ENCODE measurements at regions not wholly inside any gene's neighbourhood (a gene's known extent, or its start where the extent isn't known, plus 50 kb on each side); places are given as distances from the start of the nearest gene placed in this dataset.
"Not testable (repeated sequence)": the region's sequence is repeated elsewhere in the genome, so short reads cannot be mapped to it uniquely, and the experiment has no call there.

DNA sequence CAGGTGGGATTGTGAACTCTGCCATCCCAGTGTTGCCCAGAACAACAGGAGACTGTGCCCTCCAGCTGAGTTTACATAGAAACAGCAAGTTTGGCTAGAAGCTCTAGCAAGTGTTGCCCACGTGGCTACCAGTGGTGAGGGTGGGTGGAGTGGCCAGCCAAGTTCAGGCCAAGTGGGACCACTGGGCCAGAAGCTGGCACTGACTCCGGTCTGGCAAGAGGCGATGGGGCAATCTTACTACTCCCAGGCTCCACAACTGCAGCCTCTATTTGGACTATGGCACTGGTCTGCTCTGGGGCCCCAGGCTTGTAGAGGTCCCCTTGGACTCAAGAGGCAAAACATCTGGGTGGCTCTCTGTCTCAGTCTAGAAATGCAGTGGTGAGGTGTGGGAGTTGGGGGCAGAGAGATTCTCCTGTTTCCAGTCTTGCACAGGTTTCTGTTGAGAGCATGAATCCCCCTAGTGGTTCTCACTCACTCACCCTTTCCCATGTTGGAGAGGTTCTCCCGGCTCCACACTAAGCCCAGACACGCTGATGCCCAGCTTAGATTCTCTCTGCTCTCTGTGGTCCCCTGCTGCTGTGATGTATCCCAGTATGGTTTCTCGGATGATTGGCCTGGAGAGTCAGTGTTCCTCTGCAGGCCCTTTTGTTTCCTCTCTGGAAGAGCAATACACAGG is 615.3 kb downstream of the PDHA2 start:
- no peak for DNase-seq

DNA sequence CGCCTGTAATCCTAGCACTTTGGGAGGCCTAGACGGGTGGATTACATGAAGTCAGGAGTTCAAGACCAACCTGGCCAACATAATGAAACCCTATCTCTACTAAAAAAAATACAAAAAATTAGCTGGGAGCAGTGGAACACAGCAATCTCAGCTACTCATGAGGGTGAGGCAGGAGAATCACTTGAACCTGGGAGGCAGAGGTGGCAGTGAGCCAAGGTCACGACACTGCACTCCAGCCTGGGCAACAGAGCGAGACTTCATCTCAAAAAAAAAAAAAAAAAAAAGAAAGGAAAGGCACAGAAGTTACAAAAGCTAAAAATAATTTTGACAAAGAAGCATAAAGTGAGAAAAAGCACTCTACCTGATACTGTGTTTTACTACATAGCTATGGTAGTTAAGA is 618.1 kb downstream of the PDHA2 start:
- not testable (repeated sequence) for DNase-seq

DNA sequence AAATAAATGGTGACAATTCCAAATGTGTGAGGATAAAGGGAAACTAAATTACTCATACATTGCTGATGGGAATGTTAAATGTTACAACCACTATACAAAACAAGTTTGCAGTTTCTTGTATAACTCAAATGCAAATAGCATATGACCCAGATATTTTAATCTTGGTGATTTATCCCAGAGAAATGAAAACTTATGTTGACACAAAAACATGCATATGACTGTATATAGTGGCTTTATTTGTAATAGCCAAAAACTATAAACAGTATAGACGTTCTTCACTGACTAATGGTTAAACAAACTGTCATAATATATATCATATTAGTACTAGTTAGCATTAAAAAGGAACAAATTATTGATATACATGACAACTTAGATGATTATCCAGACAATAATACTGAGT is 619.2 kb downstream of the PDHA2 start:
- DNase-seq: no peak

DNA sequence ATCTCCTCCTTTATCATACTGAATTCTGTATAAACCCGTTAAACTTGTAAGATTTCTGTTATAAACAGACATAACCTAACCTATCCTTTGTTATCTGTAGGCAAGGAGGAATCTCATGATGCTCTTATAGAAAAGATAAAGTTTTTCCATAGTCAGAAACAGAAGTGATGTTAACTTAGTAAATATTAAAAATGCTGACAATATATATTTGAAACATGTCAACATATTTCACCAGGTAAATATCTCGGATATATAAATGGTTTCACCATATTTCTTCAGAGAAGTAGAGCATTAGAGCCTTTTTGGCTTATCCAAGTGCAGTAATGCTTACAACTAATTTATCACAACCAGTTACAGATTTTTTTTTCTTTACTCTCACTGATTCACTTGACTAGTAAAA is 625.9 kb downstream of the PDHA2 start:
- DNase-seq: no peak

DNA sequence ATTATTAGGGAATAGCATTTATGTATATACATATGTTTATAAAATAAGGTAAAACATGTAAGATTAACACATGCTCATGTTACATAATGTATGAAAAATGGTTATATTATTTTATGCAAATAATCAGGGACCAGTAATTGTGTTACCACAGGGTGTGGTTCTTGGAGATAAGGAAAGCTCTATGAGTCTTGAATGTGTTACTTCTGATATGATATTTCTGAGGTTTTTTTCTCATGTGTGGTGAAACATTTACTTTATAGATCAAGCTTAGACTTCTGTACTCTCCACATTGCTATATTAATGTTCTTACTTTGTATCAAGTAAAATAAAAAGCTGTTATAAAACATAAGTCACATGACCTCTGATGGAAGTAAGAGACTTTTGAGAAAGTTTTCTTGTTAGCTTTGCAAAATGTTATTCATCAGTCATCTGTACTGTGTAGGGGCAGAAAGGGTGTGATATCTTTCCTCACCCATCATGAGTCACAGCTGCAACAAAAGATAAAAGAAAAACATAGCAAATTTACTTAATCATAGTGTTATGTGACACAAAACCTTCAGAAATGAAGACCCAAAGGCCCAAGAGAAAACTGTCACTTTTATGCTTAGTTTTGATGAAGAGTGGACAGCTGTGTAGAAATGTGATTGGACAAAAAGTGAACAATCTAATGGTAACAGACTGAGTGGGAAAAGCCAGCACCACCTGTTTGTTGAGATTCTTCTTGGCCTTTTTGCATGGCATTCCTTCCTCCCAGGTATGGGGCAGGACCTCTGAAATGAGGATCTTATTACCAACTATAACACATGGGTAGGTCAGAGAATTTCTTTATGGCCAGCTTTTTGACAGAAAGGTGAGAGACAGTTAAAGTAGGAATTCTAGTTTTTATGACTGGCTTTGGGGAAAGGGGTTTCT is 632.3 kb downstream of the PDHA2 start:
- no peak for DNase-seq

DNA sequence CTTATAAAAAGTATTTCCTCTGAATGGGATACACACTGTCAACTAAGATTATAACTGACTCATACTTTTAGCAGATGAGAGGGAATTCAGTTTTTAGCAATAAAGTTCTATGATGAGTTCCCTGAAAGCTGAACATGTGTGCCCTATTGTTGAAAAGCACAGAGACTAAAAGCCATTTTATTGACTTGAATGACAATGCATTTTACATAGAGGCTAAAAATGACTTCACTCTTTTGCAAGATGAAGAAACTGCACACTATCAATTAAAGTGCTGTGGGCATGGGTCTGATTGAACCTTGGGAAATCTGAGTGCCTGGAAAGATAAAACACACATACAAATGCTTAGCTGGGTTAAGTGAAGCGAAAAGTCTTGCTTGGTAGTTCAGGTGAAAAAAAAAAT is 633.4 kb downstream of the PDHA2 start:
- no peak for DNase-seq

DNA sequence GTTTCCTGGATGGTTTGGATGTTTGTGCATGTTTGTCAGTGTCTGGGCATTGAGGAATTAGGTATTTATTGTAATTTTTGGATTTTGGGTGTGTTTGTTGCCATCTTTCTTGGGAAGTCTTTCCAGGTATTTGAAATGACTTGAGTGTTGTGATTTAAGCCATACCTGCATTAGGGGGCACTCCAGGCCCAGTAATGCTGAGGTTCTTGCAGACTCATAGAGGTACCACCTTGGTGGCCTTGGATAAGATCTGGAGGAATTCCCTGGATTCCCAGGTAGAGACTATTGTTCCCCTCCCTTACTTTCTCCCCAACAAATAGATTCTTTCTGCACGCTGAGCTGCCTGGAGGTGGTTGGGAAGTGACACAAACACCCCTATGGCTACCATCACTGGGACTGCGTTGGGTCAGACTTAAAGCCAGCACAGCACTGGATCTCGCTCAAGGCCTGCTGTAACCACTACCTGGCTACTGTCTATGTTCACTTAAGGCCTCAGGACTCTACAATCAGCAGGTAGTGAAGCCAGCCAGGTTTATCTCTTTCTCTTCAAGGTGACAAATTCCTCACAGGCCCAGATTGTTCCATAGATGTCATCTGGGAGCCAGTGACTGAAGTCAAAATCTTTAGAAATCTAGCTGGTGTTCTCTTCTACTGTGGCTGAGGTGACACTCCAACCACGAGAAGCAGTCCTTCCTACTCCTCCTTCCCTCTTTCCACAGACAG is 643.6 kb downstream of the PDHA2 start:
- DNase-seq: no peak

DNA sequence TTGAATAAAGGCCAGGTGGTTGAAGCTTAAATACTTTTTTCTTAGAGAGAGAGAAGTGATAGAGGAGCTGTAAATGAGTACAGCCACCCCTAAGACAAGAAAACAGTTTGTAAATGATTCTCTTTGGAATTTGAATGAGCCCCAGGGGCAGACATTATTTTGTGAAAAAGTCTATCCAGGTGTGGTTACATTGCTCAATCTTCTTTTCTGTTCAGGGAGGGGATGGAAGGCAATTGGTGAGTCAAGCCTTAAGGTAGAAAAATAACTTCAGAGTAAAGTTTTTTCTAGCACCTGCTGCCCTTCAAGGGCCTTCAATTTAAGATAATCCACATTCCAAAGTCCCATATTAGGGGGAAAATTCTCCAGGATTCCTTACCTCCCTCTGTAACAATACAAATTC is 646.7 kb downstream of the PDHA2 start:
- no peak for DNase-seq

DNA sequence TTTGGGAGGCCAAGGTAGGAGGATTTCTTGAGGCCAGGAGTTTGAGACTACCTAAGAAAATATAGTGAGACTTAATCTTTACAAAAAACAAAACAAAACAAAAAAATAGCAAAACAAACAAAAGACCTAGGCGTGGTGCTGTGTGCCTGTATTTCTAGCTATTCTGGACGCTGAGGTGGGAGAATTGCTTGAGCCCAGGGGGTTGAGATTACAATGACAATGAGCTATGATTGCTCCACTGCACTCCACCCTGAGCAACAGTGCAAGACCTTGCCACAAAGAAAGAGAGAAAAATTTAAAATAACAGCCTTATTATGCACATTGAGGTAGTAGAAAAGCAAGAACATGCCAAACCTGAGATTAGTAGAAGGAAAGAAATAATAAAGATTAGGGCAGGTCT is 657.7 kb downstream of the PDHA2 start:
- DNase-seq: no peak

DNA sequence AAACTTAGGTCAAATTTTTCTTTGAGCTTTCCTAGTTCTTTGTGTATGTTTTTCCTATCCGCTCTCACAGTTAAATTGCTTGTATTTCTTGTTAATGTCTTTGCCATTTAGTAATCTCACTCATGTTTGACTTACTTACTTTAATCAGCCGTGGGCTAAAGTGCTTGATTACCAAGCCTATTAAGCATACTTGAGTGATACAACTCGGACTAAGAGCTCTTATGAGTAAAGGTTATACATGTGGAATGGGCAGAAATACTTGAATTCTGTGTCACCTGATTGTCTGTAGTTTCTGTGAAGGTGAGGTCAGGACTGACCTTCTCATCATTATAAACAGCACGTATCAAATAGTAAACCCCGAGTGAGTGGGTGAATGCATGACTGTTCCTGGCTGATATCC is 664.5 kb downstream of the PDHA2 start:
- DNase-seq: no peak

DNA sequence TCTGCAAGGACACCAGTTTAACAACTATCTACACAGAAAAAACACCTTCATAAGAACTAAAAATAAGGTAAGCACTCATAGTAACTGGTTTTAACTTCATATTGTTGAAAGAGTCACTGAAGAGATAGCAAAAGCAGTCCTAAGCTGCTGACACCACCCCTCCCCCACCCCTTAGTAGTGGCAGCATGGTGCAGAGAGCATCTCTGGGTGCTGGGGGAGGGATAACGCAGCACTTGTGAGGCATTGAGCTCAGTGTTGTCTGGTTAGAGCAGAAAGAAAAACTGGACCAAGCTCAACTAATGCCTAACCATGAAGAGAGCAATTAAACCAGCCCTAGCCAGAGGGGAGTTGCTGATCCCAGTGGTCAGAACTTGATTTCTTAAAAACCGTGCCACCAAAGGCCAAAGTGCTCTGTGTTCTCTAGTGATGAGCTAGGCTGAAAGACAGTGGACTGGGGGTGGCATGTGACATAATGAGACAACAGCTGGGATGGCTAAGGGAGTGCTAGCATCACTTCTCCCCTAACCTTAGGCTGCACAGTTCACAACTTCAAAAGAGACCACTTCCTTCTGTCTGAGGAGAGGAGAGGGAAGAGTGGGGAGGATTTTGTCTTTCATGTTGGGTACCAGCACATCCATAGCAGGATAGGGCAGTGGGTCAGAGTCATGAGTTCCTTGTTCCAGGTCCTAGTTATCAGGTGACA is 669.3 kb downstream of the PDHA2 start:
- DNase-seq: no peak

DNA sequence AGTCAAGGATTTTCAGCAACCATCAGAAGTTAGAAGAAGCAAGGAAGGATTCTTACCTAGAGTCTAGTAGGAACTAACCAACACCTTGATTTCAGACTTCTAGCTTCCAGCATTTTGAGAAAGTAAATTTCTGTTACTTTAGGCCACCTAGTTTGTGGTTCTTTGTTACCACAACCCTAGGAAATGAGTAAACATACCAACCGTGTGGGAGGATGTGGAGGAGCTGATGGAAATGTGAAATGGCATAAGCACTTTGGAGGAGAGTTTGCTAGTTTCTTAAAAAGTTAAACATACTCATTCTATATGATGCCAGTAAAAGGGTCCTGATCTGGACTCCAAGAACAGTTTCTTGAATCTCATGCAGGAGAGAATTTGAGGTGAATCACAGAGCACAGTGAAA is 679.4 kb downstream of the PDHA2 start:
- DNase-seq: no peak

DNA sequence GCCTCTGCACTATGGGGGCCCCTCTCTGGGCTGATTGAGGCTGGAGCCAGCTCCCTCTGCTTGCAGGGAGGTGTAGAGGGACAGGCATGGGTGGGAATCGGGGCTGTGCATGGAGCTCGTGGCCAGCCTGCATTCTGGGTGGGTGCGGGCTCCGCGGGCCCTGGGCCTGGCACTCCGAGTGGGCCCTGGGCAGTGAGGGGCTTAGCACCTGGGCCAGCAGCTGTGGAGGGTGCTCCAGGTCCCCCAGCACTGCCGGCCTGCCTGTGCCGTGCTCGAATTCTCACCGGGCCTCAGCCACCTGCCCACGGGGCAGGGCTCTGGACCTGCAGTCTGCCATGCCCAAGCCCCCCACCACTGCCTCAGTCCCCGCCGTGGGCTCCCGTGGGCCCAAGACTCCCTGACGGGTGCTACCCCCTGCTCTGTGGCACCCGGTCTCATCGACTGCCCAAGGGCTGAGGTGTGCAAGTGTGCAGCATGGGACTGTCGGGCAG is 681.2 kb downstream of the PDHA2 start:
- DNase-seq: no peak

DNA sequence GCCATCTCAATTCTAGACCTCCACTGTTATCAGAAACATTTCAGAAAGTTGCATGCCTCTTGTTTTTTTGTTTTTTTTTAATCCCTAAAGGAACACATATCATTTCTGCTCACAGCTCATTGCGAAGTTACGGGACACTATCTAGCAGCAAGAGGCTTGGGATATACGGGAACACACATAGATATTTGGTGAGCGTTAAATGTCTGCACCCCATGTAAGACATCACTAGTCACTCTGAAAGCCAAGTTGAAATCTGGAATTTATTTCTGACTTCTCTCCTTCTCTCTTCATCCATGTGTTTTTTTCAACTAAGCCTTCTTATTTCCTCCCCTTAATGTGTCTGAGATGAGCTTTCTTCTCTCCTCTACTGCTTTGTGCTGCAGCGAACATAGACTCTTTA is 683.7 kb downstream of the PDHA2 start:
- no peak for DNase-seq

DNA sequence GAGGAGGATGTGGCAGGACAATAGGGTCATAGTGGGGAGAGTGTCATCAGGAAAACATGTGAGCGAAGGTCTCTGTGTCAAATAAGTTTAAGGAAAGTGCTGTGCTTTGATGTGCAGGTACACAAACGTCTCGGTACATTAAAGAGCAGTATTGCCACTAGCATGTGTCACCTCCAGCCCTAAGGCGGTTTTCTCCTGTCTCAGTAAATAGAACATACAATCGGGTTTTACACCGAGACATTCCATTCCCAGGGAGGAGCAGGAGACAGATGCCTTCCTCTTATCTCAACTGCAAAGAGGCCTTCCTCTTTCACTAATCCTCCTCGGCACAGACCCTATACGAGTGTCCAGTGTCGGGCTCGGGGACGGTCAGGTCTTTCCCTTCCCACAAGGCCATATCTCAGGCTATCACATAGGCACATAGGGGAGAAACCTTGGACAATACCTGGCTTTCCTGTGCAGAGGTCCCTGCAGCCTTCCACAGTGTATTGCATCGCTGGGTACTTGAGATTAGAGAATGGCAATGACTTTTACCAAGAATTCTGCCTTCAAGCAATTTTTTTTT is 684.5 kb downstream of the PDHA2 start:
- DNase-seq: no peak

DNA sequence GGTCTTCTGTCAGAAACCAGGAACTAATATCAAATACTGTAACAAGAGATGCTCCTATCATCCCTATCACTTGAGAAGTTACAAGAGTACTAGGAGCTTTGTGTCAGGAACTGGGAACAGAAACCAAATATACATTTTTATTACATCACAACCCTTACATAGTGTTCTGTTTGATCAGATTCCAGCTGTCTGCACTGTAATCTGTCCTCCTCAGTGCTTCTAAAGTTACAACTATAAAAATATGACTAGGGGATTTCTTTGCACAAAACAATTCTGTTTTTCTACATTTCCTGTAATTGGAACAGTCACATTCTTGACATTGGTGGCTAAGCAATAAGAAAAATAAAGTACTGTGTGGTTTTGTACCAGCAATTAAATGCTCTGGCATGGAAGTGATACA is 686.0 kb downstream of the PDHA2 start:
- DNase-seq: no peak

DNA sequence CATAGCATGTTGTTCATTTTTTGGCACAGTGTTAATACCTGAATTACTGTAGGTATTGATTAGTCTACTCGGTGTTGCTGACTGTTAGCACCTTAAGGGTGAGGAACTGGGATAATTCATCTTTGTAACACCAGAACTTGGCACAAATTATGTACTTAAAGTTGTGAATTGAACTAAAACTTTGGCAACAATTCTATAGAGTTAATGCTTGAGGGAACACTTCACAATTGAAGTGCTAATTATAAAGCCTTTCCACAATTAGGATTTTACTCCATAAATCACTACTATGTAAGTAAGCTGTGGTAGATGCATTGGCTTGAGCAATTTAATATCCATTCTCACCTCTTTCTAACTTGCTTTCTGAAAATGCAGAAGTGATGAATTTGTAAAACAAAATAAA is 686.7 kb downstream of the PDHA2 start:
- DNase-seq: no peak

DNA sequence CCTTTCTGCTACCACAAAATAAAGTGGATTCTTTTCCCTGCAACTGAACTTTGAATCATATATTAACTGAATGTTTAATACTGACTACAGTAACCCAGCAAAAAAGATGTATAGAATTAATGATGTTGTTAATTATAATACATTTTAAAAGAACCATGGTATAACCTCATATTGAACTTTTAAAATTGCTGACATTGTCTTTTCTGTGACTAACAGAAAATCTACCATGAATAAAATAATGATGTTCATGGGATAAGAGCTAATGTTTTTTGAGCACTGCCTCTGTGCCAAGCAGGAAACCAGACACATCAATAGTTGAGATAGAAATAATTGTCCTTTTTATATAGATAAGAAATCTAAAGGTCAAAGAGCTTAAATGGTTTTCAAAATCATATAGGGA is 691.9 kb downstream of the PDHA2 start:
- DNase-seq: no peak

DNA sequence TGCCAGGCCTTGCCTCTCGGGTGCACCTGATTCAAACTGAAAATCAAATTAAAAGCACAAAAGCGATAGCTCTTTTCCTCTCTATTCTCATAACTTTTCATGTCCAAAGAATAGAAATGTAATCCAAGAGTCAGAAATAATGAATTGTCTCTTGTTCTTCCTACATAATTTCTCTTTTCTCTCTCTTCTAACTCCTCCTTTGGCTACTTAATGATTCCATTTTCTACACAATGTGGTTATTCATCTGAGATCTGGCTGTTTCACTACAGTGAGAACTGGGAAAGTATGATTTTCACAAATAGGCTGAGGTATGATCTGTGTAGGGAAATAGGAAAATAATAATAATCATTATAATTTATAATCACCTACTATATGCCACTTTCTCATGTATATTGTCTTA is 703.5 kb downstream of the PDHA2 start:
- no peak for DNase-seq

DNA sequence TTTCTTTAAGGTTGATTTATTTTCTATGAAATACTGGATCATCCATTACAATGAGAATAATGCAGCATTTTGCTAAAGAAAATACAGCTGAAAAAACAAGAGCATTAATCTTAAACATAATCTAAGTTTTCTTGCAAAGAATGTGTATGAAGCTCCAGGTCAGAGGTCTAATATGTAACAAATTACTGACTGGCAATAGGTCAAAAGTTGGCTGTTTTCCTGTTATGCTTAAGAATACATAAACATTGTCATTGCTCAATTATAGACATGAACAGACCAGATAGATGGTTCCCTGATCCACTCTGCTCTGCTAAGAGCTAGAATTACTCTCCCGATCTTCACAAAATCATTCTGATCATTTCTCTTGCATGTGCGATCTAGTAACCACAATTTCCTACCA is 718.6 kb downstream of the PDHA2 start:
- no peak for DNase-seq

DNA sequence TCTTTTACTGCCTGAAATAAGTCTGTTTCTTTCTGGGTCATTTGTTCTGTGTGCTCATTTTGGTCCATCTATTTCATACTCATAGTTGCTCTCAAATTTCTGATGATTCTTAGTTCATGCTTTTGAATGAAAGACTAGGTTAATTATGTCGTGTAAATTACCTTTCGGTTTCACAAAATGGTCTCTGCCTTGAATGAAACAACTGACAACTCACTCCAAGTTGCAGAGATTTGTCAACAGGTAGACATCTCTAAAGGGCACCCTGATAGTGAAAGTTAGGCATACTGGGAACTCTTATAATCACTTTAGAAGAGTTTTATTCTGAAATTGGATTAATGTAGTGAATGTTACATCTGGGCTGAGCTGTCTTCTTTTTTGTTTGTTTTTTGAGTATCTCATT is 726.9 kb downstream of the PDHA2 start:
- no peak for DNase-seq

DNA sequence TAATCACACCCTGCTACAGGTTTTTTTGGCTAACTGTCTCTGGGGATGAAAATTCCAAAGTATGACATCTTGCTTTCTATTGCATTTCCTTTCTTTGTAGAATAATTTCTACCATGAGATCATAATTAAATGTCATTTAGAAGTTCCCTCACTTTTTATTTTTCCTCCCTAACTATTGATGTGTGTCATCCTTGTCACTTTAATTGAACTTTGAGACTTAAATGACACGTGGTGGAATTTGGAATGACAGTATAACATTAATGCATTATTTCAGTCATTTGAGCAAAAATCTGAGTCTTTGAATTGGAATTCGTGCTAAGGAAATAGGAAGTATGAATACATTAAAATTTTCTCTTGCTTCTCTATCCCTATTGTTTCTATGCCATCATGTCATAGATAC is 745.4 kb downstream of the PDHA2 start:
- no peak for DNase-seq

DNA sequence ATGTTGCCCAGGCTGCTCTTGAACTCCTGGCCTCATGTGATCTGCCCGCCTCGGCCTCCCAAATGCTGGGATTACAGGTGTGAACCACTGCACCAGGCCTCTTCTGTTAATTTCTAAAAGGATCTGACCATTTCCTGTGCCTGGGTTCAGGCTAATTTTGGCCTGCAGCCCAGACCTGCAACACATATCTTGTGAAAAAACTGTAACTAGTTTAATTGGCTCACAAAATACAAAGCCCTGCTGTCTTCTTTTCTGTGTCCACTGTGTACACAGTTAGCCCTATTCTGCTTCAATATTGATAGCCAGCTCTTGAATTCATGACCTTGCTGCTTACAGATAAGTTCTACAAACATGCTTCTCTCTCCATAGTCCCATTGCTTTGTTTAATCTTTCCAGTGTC is 753.5 kb downstream of the PDHA2 start:
- no peak for DNase-seq
